ENCODE measurements at regions not wholly inside any gene's neighbourhood (a gene's known extent, or its start where the extent isn't known, plus 50 kb on each side); places are given as distances from the start of the nearest gene placed in this dataset.

- DNase-seq: no peak
- whole genome bisulfite sequencing, 2 donors: 82% methylated on average over 10 of the region's 10 CpGs
- H3K4me1 ChIP-seq (ENCODE audit: control insufficient read depth in 1 of 2, insufficient read depth in 2 of 2, low read length in 2 of 2): no peaks in the 10 kb centered on the region
- no peaks in the 10 kb centered on the region for H3K9me3 ChIP-seq (ENCODE audit: control insufficient read depth, low read length)
- H3K36me3 ChIP-seq (ENCODE audit: control insufficient read depth in 1 of 2, insufficient read depth in 2 of 2, low read length in 1 of 2): no peaks in the 10 kb centered on the region
- H3K27me3 ChIP-seq (ENCODE audit: control insufficient read depth in 1 of 2, insufficient read depth in 2 of 2, low read length in 1 of 2): no peaks in the 10 kb centered on the region
- intact Hi-C loops (cut with DNase I): no loop called here
- peak; percentile 48 for ATAC-seq (ENCODE audit: low FRiP score)
- H3K27ac ChIP-seq (ENCODE audit: low read depth in 1 of 2, low read length in 2 of 2): no peak overlapping the region
- no peak overlapping the region for H3K4me3 ChIP-seq (ENCODE audit: low read length in 2 of 2)
These were observed 52.0 kb upstream of the NTF3 start for GRCh38 chr12:5379749-5380496.
